HG03442 (cell line): ENCODE measurements at regions not wholly inside any gene's neighbourhood (a gene's known extent, or its start where the extent isn't known, plus 50 kb on each side); places are given as distances from the start of the nearest gene placed in this dataset.

Experiments used
- ATAC-seq: cut with Tn5 transposase; IDR thresholded peaks from one replicate; pipeline ENCODE4 v1.9.1; 2021; ENCODE audit warnings: mild to moderate bottlenecking, moderate library complexity; ENCODE audit not compliant: unreplicated experiment

DNA sequence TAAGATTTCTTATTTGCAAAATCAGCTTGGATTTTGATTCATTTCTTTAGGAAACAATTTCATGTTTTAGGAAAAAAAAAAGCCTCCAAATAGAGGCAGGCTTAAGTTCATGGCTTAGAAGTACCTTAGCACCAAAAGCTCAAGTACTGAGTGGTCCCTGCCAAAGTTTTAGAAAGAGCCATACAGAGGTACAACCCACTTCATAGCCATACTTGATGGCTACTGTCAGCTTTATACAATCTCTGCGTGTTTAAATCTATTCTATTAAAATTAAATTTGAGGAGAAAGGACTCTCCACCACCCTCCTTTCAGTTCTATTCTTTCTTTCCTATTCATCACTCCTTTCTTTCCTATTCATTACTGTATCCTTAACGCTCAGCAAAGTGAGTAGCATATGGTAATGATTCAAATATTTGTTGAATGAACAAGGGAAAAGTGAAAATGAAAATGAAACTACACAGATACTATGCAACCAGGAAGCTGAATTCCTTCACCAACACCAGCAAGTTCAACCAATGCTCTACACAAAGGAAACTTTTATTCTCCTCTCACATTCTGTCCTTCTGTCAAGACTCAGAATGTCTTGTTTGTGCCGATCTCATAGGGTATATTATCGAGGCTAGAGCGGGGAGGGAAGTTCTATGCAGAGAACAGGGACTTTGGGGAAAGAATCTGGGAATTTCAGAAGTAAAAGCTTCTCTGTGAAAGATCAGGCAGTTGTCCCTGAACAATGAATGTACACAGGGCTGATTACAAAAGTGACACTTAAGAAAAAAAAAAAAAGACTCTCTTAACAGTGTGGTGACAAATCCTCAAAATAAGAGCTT, 138.6 kb upstream of the SPEF2 start:
- no peak for ATAC-seq

DNA sequence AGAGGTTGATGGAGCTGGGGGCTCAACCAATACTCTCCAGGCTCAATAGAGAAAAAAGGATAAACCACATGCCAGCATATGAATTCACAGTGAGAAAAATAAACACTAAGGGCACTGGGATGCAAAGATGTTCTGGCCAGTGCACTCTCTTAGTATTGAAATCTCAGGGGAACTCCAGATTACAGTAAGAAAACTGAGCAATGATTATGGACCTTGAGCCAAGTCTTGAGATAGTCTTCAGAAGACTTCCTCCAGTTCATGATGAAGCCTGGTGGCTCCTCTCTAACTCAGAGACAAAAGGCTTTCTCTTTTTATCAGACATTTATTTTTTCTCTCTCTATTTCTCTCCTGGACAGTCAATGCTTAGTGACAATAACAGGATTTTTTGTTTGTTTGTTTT, 139.8 kb upstream of the SPEF2 start:
- no peak for ATAC-seq

DNA sequence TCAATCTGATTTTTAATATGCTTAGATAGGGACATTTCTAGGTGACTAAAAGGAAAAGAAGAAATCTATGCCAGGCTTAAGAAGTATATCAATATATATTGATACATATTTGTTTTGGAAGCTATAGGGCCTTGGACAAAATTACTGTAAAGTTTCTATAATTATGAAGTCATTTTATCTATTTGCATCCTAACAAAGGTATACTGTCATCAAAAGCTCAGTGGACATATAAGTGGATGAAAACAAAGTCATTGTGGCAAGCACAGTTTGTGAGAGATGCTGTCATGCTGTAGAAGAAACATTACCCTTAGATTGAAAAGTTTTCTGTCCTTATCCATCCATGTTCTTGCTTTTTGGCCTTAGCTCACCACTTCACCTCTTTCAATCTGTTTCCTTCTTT, 140.3 kb upstream of the SPEF2 start:
- no peak for ATAC-seq

DNA sequence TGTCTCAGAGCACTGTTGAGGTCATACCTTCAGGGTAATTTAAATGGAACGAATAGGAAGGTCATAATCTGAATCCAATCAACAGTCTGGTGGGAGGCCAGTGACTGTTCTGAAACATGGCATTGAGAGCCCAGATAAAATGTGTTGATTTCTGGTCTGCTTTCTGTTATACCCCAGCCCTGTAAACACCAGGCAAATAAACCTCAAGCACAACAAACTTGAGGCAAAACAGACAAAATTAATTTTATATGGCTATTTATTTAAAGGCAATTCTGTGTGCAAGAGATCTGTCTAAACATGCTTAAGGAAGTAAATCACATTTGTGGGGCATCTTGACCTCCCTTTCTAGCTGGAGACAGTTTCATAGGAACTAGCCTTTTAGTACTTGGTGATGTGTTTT, 140.9 kb upstream of the SPEF2 start:
- ATAC-seq, result no peak

DNA sequence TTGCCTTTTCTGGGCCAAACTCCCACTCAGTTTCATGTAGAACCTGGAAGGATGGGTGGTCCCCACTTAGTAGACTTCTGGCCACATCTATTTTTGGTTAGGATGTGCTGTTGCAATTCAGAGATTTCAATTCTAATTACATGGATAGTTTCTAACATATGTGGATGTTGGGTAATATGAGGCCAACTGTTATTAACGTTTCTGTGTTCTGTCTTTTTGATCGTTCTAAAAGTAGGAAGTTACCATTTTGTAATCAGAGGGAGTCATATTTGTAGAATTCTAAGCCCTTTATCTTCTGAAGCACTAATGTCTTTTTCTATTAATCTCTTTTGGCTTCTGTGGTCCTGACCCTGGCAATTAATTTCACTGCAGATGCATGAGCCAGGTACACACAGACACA, 141.6 kb upstream of the SPEF2 start:
- no peak for ATAC-seq

DNA sequence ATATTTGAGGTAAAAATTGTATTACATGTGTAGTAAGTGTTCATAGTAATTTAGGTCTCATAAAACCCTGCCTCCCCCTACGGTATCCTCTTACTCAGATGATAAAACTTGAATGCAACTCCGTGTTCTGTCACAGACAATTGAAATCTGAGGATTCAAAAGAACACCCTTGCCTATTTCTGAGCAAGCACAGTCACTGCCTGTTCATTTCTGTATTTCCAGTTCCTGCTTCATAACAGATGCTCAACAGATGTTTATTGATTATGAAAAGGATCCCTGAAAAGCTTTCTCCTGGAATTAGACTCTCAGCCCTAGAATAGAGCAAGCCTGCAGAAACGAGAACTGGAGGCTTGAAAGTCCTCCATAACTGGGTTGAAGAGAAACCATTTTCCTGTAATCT, 144.1 kb upstream of the SPEF2 start:
- no peak for ATAC-seq

DNA sequence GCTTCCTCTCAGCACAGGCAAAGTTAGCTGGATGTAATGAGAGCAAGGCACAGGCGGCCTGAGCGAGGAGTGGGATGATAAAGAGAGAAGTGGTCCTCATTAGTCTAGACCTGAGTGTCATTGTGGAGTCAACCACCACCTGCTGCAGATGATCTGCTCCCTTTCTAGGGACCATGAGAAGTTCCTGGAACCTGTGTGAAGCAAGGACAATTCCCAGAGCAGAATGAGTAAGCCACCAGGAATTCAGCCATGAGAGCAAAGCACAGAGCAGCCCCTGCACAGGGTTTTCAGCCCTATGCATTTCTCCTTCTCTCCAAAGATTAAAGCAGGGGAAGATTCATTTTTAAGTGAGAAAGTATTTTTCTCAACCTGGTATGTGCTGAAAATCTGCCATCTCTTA, 146.8 kb upstream of the SPEF2 start:
- ATAC-seq, result no peak

DNA sequence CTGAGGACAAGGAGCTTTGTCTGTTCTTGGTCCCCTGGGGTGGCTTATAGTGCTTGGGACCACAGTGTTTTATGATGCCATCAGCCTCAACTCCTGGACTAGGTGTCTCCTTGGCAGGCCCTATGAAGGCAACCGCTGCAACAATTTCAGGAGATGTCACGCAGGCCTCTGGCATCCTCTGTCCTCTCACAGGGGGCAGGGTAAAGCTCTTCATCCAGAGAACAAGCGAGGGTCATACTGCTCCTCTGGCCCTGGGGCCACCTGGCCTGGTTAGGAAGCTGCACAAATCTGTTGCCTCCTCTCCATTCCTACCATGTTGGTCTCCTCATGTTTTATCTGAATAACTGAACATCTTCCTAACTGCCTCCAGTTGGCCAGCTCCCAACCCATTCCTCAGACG, 148.9 kb upstream of the SPEF2 start:
- ATAC-seq, result no peak

DNA sequence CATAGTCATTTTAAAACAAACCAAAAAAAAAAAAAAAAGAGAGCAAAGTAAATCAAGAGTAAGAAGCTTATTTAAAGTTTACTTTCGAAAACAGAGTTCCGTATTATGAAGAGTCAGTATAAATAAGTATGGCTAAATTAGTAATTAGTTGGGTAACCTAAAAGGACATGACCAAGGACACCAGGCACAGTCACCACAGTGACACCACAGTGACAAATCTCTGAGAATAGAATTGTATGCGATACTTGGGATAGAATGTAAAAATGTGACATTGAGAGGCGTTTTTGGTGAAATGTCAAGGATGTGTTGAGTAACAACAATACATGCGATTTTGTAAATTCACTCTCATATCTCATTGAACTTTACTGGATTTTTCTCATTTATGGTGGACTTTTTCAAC, 150.9 kb upstream of the SPEF2 start:
- no peak for ATAC-seq

DNA sequence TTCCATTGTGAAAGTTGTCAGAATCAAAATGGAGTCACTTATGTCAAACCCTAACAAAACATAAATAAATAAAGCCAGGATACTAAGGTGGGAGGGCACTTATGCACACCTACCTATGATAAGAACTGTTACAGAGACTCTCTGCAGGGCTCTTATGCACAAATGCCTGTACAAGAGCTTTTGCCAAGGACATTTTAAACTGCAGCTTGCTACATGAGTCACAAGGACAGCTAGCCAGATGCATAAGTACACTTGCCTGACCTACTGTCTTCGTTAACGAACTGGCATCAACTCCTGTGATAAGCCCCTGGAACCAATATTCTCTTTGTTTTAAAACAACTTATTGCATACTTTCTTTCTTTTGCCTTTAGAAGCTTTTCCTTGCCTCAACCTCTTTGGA, 152.9 kb upstream of the SPEF2 start:
- ATAC-seq, result no peak

DNA sequence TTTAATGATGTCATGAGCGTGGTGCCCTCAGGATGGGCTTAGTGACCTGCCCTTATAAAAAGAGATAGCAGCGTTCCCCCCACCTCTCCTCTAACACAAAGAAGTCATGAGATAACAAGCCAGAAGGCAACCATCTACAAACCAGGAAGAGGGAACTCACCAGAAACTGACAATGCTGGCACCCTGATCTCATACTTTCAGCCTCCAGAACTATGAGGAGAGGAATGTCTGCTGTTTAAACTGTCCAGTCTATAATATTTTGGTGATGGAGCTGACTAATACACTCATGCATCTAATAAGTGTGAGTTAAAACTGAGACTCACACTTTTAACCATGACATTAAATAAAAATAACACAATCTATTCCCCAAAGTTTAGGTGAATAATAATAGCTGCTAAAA, 156.1 kb upstream of the SPEF2 start:
- no peak for ATAC-seq

DNA sequence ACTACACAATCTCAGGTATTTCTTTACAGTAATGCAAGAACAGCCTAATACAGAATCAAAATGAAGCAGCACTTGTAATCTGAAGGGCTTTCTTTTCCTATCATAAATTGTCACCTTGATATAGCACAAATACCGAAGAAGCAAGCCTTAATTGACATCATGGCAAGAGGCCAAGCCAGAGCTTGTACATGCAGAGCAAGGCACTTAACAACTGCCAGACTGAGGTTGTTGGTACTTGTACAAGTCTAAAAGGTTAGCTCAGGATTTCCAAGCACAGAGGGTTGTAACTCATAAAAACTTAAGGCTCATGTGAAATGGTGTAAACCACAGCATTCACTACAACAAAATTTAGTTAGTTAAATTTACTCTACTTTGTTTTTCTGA, 158.8 kb upstream of the SPEF2 start:
- no peak for ATAC-seq

DNA sequence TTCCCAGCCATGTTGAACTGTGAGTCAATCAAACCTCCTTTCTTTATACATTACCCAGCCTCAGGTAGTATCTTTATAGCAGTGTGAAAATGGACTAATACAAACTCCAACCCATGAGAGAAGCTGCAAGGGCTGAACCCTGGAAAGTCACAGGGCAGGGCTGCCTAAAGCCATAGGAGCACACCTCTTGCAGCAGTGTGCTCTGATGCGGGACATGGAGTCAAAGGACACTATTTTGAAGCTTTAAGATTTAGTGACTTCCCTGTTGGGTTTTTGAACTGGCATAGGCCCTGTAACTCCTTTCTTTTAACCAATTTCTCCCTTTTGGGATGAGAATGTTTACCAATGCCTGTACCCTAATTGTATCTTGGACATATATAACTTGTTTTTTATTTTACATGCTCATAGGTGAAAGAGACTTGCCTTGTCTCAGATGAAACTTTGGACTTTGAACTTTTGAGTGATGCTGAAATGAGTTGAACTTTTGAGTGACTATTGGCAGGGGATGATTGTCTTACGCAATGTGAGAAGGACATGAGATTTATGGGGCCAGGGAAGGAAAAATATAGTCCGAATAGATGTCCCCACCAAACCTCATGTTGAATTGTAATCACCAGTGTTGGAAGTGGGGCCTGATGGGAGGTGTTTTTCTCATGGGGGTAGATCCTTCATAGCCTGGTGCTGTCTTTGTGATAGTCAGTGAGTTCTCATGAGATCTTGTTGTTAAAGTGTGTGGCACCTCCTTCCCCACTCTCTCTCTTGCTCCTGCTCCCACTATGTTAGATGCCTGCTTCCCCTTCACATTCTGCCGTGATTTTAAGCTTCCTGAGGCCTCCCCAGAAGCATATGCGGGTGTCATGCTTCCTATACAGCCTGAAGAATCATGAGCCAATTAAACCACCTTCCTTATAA, 159.5 kb upstream of the SPEF2 start:
- no peak for ATAC-seq

DNA sequence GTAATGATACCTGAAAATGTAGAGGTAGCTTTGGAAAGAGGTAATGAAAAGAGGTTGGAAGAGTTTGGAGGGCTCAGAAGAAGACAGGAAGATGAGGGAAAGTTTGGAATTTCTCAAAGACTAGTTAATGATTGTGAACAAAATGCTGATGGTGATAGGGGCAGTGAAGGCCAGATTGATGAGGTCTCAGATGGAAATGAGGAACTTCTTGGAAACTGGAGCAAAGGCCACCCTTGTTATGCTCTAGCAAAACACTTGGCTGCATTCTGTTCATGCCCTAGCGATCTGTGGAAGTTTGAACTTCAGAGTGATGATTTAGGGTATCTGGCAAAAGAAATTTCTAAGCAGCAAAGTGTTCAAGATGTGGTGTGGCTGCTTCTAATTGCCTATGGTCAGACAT, 161.2 kb upstream of the SPEF2 start:
- ATAC-seq, result no peak

DNA sequence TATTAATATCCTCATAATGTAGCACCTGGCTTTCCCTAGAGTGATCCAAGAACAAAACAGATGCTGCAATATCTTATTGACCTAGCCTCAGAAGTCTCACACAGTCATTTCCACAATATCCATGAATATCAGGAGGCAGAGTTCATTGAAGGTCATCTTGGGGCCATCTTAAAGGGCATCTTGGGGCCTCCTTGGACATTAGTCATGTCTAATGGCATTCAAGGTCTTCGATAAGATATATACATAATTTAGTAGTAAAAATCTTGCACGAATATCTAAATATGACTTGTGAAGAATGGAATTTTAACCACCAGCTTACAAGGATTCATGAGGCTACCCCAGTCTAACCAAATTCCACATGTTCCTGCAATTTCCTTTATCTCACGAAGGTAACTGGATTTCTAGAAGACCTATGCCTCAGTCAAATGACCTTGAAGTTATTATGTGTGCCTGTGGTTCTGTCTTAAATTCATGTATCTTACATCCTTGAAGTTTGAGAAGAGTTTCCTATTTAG, 163.6 kb upstream of the SPEF2 start:
- ATAC-seq, result no peak

DNA sequence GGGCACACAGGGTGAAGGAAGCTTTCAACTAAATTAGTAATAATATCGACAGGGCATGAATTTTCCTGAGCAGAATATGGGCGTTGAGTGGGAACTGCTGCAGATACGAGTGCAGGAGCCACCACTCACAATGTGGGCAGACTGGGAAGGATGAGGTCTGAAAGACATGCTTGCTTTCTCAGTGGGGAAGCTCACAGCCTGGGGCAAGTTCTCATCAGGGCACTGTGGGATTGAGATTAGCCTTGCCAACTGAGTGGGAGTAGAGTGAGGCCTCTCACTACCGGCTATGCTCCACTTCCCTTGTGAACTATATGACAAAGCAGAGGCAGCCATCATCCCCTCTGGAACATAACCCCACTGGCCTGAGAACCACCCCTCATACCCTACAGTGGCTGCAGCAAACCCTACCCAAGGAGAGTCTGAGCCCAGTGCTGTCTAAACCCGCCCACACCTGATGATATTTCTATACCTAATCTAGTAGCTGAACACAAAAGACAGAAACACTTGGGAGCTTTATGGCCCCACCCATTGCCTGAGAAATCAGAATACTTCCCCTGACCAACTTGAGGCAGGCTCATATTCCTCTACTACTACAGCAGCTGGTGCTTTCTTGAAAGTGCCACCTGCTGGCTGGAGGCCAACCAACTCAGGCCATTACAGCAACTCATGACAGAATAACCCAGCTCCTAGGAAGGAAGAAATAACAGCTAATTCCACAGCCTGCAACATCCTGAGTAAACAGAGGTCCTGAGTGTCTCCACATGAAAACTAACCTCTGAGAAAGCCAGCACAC, 173.7 kb upstream of the SPEF2 start:
- ATAC-seq, result no peak

DNA sequence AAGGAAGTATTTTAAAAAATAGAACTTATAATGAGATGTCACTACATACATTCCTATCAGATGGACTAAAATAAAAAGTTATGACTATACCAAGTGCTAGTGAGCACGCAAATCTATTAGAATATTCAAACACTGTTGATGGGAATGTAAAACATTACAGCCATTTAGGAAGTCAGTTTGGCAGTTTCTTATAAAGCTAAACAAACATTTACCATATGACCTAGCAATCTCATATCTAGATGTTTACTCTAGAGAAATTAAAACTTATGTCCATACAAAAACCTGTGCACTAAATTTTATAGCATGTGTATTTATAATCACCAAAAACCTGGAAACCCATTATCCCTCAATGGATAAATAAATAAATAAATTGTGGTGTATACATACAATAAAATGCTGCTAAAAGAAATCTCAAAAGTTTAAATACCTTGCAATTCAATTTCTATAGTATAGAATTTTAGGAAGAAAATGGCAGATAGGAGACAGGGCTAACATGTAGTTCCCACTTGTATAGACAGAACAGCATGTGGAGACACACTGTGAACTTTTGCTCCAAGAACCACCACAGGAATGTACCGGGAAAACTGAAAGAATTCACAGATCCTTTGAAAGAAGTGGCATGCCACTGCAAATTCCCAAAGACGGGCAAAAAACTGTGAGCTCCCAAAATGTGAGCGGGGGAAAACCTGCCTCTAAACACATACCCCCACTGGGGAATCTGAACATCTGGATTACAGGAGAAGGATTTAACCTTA, 174.6 kb upstream of the SPEF2 start:
- no peak for ATAC-seq

DNA sequence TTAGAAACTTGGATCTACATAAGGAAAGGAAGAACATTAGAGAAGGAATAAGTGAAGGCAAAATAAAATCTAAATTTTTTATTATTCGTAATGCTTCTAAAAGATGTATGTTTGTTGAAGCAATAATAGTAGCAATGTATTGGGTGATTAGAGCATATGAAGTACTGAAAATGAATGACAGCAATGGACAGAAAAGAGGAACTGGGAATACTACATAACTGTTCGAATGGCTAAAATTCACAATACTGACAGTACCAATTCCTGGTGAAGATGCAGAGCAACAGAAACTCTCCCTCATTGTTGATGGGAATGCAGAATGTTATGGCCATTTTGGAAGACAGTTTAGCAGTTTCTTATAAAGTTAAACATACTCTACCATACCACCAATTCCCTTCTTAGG, 177.3 kb upstream of the SPEF2 start:
- no peak for ATAC-seq

DNA sequence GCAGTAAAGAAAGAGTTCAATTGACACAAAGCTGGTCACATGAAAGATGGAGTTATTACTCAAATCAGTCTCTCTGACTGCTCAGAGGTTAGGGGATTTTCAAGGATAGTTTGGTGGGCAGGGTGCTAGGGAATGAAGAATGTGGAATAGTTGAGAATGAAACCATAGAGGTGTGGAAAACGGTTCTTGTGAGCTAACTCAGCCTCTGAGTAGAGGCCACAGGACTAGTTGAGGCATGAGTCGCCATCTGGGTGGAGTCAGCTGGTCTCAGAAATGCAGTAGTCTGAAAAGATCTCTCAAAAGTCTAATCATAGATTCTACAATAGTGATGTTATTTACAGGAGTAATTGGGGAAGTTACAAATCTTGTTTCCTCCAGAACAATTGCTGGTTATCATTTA, 178.9 kb upstream of the SPEF2 start:
- ATAC-seq, result no peak

DNA sequence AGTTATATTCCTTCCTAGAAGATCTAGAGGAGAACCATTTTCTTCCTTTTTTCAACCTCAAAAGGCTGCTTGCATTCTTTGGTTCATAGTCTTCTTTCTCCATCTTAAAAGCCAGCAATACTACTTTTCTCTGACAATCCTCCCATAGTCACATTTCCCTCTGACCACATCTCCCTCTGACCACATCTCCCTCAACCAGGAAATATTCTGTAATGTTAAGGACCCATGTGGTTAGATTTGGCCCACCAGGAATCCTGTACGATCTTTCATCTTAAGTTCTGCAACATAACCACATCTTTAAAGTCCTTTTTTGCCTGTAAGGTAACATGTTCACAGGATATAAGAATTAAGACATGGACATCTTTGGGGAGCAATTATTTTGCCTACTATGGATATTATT, 179.4 kb upstream of the SPEF2 start:
- no peak for ATAC-seq
